HEK293T (cell line): ENCODE measurements at regions not wholly inside any gene's neighbourhood (a gene's known extent, or its start where the extent isn't known, plus 50 kb on each side); places are given as distances from the start of the nearest gene placed in this dataset.
"Not testable (repeated sequence)": the region's sequence is repeated elsewhere in the genome, so short reads cannot be mapped to it uniquely, and the experiment has no call there.

ENCODE experiments used
- ARNT ChIP-seq: fragments of 450-650 bp; IDR thresholded peaks from 2 replicates; pipeline ENCODE4 v1.6.1; 2017; ENCODE audit warnings: mild to moderate bottlenecking
- BHLHE40 ChIP-seq: fragments of 450-650 bp; IDR thresholded peaks from 2 replicates; pipeline ENCODE4 v1.6.1; 2016; ENCODE audit warnings: mild to moderate bottlenecking, moderate library complexity, borderline replicate concordance
- ELF4 ChIP-seq: fragments of 450-650 bp; IDR thresholded peaks from 2 replicates; pipeline ENCODE4 v1.6.1; 2017; ENCODE audit warnings: antibody characterized with exemption
- FOXA1 ChIP-seq: fragments of 450-650 bp; IDR thresholded peaks from 2 replicates; pipeline ENCODE4 v1.6.1; 2016; ENCODE audit warnings: mild to moderate bottlenecking
- FOXM1 ChIP-seq: fragments of 450-650 bp; IDR thresholded peaks from 2 replicates; pipeline ENCODE4 v1.6.1; 2017; ENCODE audit warnings: mild to moderate bottlenecking, borderline replicate concordance
- HDGF ChIP-seq: fragments of 450-650 bp; IDR thresholded peaks from 2 replicates; pipeline ENCODE4 v1.6.1; 2017; ENCODE audit warnings: antibody characterized with exemption, borderline replicate concordance
- L3MBTL2 ChIP-seq: fragments of 450-650 bp; conservative IDR thresholded peaks from 2 replicates; pipeline ENCODE4 v1.6.1; 2016; ENCODE audit warnings: mild to moderate bottlenecking
- LEF1 ChIP-seq: fragments of 450-650 bp; IDR thresholded peaks from 2 replicates; pipeline ENCODE4 v1.6.1; 2017; ENCODE audit warnings: mild to moderate bottlenecking, borderline replicate concordance
- NFRKB ChIP-seq: fragments of 450-650 bp; IDR thresholded peaks from 2 replicates; pipeline ENCODE4 v1.6.1; 2016; ENCODE audit warnings: mild to moderate bottlenecking, moderate library complexity
- SP1 ChIP-seq: fragments of 450-650 bp; IDR thresholded peaks from 2 replicates; pipeline ENCODE4 v1.6.1; 2017
- SUZ12 ChIP-seq: fragments of 450-650 bp; IDR thresholded peaks from 2 replicates; pipeline ENCODE4 v1.6.1; 2016; ENCODE audit warnings: mild to moderate bottlenecking
- TARDBP ChIP-seq: fragments of 450-650 bp; IDR thresholded peaks from 2 replicates; pipeline ENCODE4 v1.6.1; 2016
- ZNF384 ChIP-seq: fragments of 450-650 bp; IDR thresholded peaks from 2 replicates; pipeline ENCODE4 v1.6.1; 2016
- TF ChIP-seq, protein P1 (sequence below): fragments of 450-650 bp; IDR thresholded peaks from 2 replicates; pipeline ENCODE4 v1.6.1; 2016

- not testable (repeated sequence) for TF ChIP-seq ELF4, FOXM1, BHLHE40, NFRKB, SUZ12, SP1, HDGF, FOXA1, LEF1, L3MBTL2, TARDBP, ZNF384, ARNT
- TF ChIP-seq, protein P1, sequence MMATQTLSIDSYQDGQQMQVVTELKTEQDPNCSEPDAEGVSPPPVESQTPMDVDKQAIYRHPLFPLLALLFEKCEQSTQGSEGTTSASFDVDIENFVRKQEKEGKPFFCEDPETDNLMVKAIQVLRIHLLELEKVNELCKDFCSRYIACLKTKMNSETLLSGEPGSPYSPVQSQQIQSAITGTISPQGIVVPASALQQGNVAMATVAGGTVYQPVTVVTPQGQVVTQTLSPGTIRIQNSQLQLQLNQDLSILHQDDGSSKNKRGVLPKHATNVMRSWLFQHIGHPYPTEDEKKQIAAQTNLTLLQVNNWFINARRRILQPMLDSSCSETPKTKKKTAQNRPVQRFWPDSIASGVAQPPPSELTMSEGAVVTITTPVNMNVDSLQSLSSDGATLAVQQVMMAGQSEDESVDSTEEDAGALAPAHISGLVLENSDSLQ, result not testable (repeated sequence)
These were observed 63.2 kb downstream of the OR2B2 start for GRCh38 chr6:27849001-27849400.
